Neutrophil (primary cell): ENCODE measurements at regions not wholly inside any gene's neighbourhood (a gene's known extent, or its start where the extent isn't known, plus 50 kb on each side); places are given as distances from the start of the nearest gene placed in this dataset.

Experiments used
- H3K27ac ChIP-seq: fragments of 200-600 bp; sonication (generic); 2 replicates; pipeline ENCODE4 v1.5.1; 2016; ENCODE audit warnings: mild to moderate bottlenecking, moderate library complexity
- H3K27me3 ChIP-seq: fragments of 200-600 bp; sonication (generic); 2 replicates; pipeline ENCODE4 v1.6.0; 2016; ENCODE audit warnings: mild to moderate bottlenecking
- H3K36me3 ChIP-seq: fragments of 200-600 bp; sonication (generic); 2 replicates; pipeline ENCODE4 v1.5.1; 2017
- H3K4me1 ChIP-seq, 2 experiments: fragments of 200-600 bp in 1 of 2; sonication (generic) in 1 of 2; 1 replicate in 1 of 2; 2 replicates in 1 of 2; pipeline versions ENCODE4 v1.5.1 to v1.6.1; 2013 to 2016; ENCODE audit warnings: low read depth in 1 of 2, low read length in 1 of 2, mild to moderate bottlenecking in 1 of 2, moderate library complexity in 1 of 2; ENCODE audit not compliant: control insufficient read depth in 1 of 2, insufficient read depth in 1 of 2
- H3K4me3 ChIP-seq, 2 experiments: fragments of 200-600 bp in 1 of 2; sonication (generic) in 1 of 2; 1 replicate in 1 of 2; 2 replicates in 1 of 2; pipeline ENCODE4 v1.5.1; 2013 to 2016; ENCODE audit warnings: low read depth in 1 of 2, low read length in 1 of 2, mild to moderate bottlenecking in 1 of 2, moderate library complexity in 1 of 2
- H3K9me3 ChIP-seq: fragments of 200-600 bp; sonication (generic); 2 replicates; pipeline ENCODE4 v1.5.1; 2016
- CTCF ChIP-seq: fragments of 200-600 bp; sonication (generic); IDR thresholded peaks from 2 replicates; pipeline ENCODE4 v1.5.1; 2016; ENCODE audit warnings: antibody characterized with exemption

GRCh38 chr6:120627612-120628011, 706.7 kb downstream of the TBC1D32 start:
- TF ChIP-seq CTCF: no peak
- Histone ChIP-seq H3K27ac (no peak overlapping the region), H3K27me3 (no peaks in the 10 kb centered on the region), H3K4me3 (no peak overlapping the region), H3K9me3 (no peaks in the 10 kb centered on the region), H3K36me3 (no peaks in the 10 kb centered on the region), H3K4me1 (no peaks in the 10 kb centered on the region)

GRCh38 chr6:120622127-120622631, 712.1 kb downstream of the TBC1D32 start:
- Histone ChIP-seq H3K4me1 (no peaks in the 10 kb centered on the region), H3K27ac (no peak overlapping the region), H3K4me3 (no peak overlapping the region), H3K9me3 (no peaks in the 10 kb centered on the region), H3K36me3 (no peaks in the 10 kb centered on the region), H3K27me3 (no peaks in the 10 kb centered on the region)
- TF ChIP-seq CTCF: no peak

GRCh38 chr6:120620900-120621299, 713.4 kb downstream of the TBC1D32 start:
- Histone ChIP-seq H3K36me3 (no peaks in the 10 kb centered on the region), H3K4me1 (no peaks in the 10 kb centered on the region), H3K27me3 (no peaks in the 10 kb centered on the region), H3K4me3 (no peak overlapping the region), H3K9me3 (no peaks in the 10 kb centered on the region), H3K27ac (no peak overlapping the region)
- no peak for TF ChIP-seq CTCF

GRCh38 chr6:120615238-120615637, 719.0 kb downstream of the TBC1D32 start:
- H3K36me3 ChIP-seq: no peaks in the 10 kb centered on the region
- no peak overlapping the region for H3K27ac ChIP-seq
- no peaks in the 10 kb centered on the region for H3K27me3 ChIP-seq
- H3K4me1 ChIP-seq: no peaks in the 10 kb centered on the region
- no peak for TF ChIP-seq CTCF
- H3K9me3 ChIP-seq: no peaks in the 10 kb centered on the region
- H3K4me3 ChIP-seq: no peak overlapping the region

GRCh38 chr6:120614723-120615122, 719.6 kb downstream of the TBC1D32 start:
- Histone ChIP-seq H3K36me3 (no peaks in the 10 kb centered on the region), H3K9me3 (no peaks in the 10 kb centered on the region), H3K4me3 (no peak overlapping the region), H3K27me3 (no peaks in the 10 kb centered on the region), H3K4me1 (no peaks in the 10 kb centered on the region), H3K27ac (no peak overlapping the region)
- TF ChIP-seq CTCF: no peak

- no peak overlapping the region for H3K4me3 ChIP-seq
- no peak for TF ChIP-seq CTCF
- no peaks in the 10 kb centered on the region for H3K36me3 ChIP-seq
- H3K9me3 ChIP-seq: no peaks in the 10 kb centered on the region
- no peaks in the 10 kb centered on the region for H3K27me3 ChIP-seq
- no peaks in the 10 kb centered on the region for H3K4me1 ChIP-seq
- no peak overlapping the region for H3K27ac ChIP-seq
Measured at GRCh38 chr6:120608826-120609225, 725.5 kb downstream of the TBC1D32 start.
